ENCODE measurements at regions not wholly inside any gene's neighbourhood (a gene's known extent, or its start where the extent isn't known, plus 50 kb on each side); places are given as distances from the start of the nearest gene placed in this dataset.

GRCh38 chr12:89878327-89878726 is 169.7 kb upstream of the ATP2B1 start:
- no peak overlapping the region for H3K27ac ChIP-seq (ENCODE audit: low read length)
- no peaks in the 10 kb centered on the region for H4K20me1 ChIP-seq (ENCODE audit: insufficient read depth, low read length)
- H3K9ac ChIP-seq (ENCODE audit: low read length) = no peak overlapping the region
- DNase-seq = no peak
- H3K79me2 ChIP-seq (ENCODE audit: low read length) = no peaks in the 10 kb centered on the region
- H3K4me2 ChIP-seq (ENCODE audit: low read depth, low read length) = no peak overlapping the region
- H3K9me3 ChIP-seq (replicated peaks; ENCODE audit: insufficient read depth, low read length) = no peaks in the 10 kb centered on the region
- TF ChIP-seq EZH2phosphoT487 (IDR thresholded peaks at IDR 0.05; ENCODE audit: low read length) (no peak), EZH2 (optimal IDR thresholded peaks at IDR 0.05; ENCODE audit: low read depth, low read length) (no peak), CTCF (IDR thresholded peaks at IDR 0.05; ENCODE audit: low read length) (no peak)
- no peaks in the 10 kb centered on the region for H3K9me2 ChIP-seq (replicated peaks; ENCODE audit: insufficient read depth, low read length)
- peaks cover 15% of the 10 kb centered on the region; the same call in 1 of the 2 replicates for H3K4me1 ChIP-seq (ENCODE audit: low read length)
- H3K27me3 ChIP-seq (replicated peaks; ENCODE audit: insufficient read depth, low read length) = no peaks in the 10 kb centered on the region
- H3F3A ChIP-seq (ENCODE audit: insufficient read depth, low read length) = no peaks in the 10 kb centered on the region
- no peak overlapping the region for H2AFZ ChIP-seq (ENCODE audit: low read length)
- no peaks in the 10 kb centered on the region for H3K36me3 ChIP-seq (replicated peaks; ENCODE audit: insufficient read depth, low read length)
- no peak overlapping the region for H3K4me3 ChIP-seq (ENCODE audit: low read length)

- H3K4me3 ChIP-seq (ENCODE audit: low read length) = no peak overlapping the region
- DNase-seq = no peak
- no peaks in the 10 kb centered on the region for H4K20me1 ChIP-seq (ENCODE audit: insufficient read depth, low read length)
- TF ChIP-seq EZH2phosphoT487 (IDR thresholded peaks at IDR 0.05; ENCODE audit: low read length) = no peak
- TF ChIP-seq EZH2 (optimal IDR thresholded peaks at IDR 0.05; ENCODE audit: low read depth, low read length) = no peak
- TF ChIP-seq CTCF (IDR thresholded peaks at IDR 0.05; ENCODE audit: low read length) = no peak
- H3K9me3 ChIP-seq (replicated peaks; ENCODE audit: insufficient read depth, low read length) = no peaks in the 10 kb centered on the region
- H3K36me3 ChIP-seq (replicated peaks; ENCODE audit: insufficient read depth, low read length) = no peaks in the 10 kb centered on the region
- H3K27me3 ChIP-seq (replicated peaks; ENCODE audit: insufficient read depth, low read length) = no peaks in the 10 kb centered on the region
- no peak overlapping the region for H3K9ac ChIP-seq (ENCODE audit: low read length)
- H3K27ac ChIP-seq (ENCODE audit: low read length) = no peak overlapping the region
- no peak overlapping the region for H3K4me2 ChIP-seq (ENCODE audit: low read depth, low read length)
- H3F3A ChIP-seq (ENCODE audit: insufficient read depth, low read length) = no peaks in the 10 kb centered on the region
- no peak overlapping the region for H2AFZ ChIP-seq (ENCODE audit: low read length)
- no peaks in the 10 kb centered on the region for H3K79me2 ChIP-seq (ENCODE audit: low read length)
- H3K4me1 ChIP-seq (ENCODE audit: low read length) = peaks cover 15% of the 10 kb centered on the region; the same call in 1 of the 2 replicates
- H3K9me2 ChIP-seq (replicated peaks; ENCODE audit: insufficient read depth, low read length) = no peaks in the 10 kb centered on the region
These were observed 169.0 kb upstream of the ATP2B1 start for GRCh38 chr12:89877671-89878070.

GRCh38 chr12:89877136-89877535 is 168.5 kb upstream of the ATP2B1 start:
- Histone ChIP-seq H3K9me2 (replicated peaks; ENCODE audit: insufficient read depth, low read length) (no peaks in the 10 kb centered on the region), H2AFZ (ENCODE audit: low read length) (no peak overlapping the region), H4K20me1 (ENCODE audit: insufficient read depth, low read length) (no peaks in the 10 kb centered on the region), H3F3A (ENCODE audit: insufficient read depth, low read length) (no peaks in the 10 kb centered on the region), H3K79me2 (ENCODE audit: low read length) (no peaks in the 10 kb centered on the region), H3K27ac (ENCODE audit: low read length) (no peak overlapping the region), H3K9me3 (replicated peaks; ENCODE audit: insufficient read depth, low read length) (no peaks in the 10 kb centered on the region), H3K4me1 (ENCODE audit: low read length) (peaks cover 15% of the 10 kb centered on the region; the same call in 1 of the 2 replicates), H3K9ac (ENCODE audit: low read length) (no peak overlapping the region), H3K4me2 (ENCODE audit: low read depth, low read length) (no peak overlapping the region), H3K4me3 (ENCODE audit: low read length) (no peak overlapping the region), H3K36me3 (replicated peaks; ENCODE audit: insufficient read depth, low read length) (no peaks in the 10 kb centered on the region), H3K27me3 (replicated peaks; ENCODE audit: insufficient read depth, low read length) (no peaks in the 10 kb centered on the region)
- no peak for DNase-seq
- no peak for TF ChIP-seq EZH2 (optimal IDR thresholded peaks at IDR 0.05; ENCODE audit: low read depth, low read length)
- TF ChIP-seq CTCF (IDR thresholded peaks at IDR 0.05; ENCODE audit: low read length) = no peak
- no peak for TF ChIP-seq EZH2phosphoT487 (IDR thresholded peaks at IDR 0.05; ENCODE audit: low read length)
